ENCODE measurements at regions not wholly inside any gene's neighbourhood (a gene's known extent, or its start where the extent isn't known, plus 50 kb on each side); places are given as distances from the start of the nearest gene placed in this dataset.

DNA sequence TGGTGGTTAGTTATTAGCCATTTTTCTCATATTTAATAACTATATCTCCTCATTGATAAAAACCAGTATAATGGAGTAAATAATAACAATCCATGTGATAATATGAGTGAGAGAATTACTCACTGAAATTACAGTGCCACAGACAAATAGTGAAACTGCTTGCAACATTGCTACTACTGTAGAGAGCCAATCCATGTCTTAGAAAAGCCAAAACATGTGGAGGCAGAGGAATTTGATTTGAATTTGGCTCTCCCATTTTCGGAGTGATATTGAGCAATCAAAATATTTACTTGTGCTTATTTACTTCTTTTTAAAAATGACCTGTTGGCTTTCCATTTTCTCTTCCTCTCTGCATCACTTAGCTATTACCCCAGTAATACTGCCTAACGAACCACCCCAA is 288.3 kb upstream of the TCF4 start:
- DNase-seq (ENCODE audit: low spot score) = no peak

DNA sequence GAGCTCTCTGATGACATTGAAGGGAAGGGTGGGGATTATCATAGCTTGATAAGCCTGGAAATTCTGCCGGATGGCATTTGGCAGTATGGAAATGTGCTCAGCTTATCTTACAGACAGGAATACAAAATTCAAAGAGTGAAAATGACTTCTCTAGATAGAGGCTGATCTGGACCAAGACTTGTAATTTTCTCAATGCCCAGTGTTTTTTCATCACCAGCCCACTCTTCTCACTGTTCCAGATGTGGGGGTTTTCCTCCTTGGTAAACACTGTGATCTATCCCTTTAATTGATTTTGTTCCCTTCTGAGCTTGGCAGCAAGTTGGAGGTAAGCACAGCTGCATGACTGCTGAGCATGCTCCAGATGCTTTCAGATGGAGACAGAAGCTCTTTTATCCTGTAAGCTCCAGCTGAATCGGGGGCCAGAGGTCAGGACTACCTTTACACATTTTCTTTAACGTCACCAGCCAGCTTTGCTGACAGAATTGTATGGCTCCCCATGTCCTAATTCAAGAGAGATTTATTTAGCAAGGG is 287.4 kb upstream of the TCF4 start:
- DNase-seq (ENCODE audit: low spot score) = no peak

DNA sequence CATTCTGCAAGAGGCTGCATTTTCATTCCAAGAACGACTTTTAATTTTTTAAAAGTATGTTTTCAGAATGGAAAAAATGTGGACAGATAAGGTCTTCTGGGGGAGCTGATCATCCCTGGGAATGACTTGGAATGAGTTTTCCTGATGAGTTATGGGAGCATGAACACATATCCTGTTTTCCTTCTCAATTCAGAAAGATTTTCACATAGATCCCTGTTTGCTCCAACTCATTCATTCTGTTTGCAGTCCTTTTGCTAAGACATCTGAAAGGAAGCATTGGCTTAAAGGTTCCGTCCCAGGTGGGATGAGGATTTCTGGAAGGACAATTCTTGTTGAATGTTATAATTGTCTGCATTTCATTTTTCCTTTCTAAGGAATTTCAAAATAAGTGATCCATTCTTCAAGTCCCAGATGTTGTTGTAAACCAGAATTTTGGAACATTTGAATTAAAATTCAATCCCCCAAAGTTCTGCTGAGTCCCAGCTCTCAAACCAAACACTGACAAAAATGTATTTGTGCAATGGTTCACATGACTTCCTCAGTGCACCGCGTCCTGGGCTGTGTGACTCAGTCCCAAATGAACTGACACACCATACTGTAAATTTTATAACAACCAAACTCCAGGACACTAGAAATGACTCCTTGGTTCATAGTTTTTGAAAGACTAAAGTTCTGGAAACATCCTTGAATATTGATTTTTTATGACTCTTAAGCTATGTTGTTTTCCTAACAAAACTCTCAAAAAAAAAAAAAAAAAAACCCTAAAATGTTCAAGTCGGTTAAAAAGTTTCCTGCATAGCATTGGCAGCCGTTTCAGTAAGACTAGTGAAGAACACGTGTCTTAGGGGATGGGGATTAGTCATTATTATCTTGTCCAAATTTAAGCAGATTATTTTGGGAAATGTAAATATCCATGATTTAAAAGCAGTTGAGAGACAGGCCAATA is 281.8 kb upstream of the TCF4 start:
- DNase-seq (ENCODE audit: low spot score) = no peak

DNA sequence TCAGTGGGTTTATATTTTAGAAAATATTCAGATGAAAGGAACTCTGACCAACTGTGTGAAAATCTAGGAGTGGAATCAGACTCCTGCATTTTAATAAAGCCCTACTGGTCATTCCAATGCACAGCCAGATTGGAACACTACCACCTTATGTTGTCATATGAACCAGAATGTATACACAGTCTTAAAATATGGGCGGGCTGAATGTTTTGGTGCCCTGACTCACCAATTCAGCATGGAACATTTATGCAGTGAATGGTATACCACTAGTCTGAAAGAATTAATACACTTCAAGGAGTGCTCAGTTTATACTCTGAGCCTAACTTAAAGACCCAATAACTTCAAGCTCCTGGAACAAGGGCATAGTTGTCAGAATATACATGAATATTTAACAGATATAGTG is 280.9 kb upstream of the TCF4 start:
- DNase-seq (ENCODE audit: low spot score) = no peak

DNA sequence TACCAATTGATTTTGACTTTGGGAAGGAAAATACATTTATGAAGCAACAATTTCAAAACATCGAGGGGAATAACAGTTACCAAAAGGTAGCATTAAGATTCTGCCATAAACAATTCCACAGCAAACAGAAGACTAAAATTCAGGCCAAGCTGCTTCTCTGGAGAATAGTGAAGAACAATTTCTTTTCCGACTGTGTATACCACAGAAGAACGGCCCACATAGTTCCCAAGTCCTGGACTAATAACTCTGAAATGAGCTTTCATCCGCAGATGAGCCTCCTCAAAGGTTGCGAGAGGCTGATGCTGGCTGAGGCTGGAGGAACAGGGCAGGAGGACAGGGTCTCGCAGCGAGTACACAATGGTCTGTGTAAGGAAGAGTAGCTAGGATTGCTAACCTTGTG is 278.9 kb upstream of the TCF4 start:
- no peak for DNase-seq (ENCODE audit: low spot score)

DNA sequence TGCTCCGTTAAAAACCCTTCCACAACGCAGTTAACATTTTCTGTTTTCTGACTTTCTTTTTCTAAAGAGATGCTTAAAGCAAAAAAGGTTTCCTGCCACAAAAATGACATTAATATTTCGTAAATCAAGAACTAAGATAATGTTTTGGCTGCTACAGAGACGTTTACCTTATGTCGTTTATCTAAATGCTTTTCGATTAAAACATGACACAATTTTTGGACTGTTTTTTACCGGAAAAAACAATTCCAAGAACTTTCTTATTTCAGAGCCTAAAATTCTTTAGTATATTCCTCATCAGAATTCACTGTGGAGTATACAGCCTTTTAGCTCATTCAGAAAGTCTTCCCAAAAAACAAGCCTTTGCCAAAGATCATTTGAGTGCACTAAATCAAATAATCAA is 278.0 kb upstream of the TCF4 start:
- DNase-seq (ENCODE audit: low spot score) = no peak

DNA sequence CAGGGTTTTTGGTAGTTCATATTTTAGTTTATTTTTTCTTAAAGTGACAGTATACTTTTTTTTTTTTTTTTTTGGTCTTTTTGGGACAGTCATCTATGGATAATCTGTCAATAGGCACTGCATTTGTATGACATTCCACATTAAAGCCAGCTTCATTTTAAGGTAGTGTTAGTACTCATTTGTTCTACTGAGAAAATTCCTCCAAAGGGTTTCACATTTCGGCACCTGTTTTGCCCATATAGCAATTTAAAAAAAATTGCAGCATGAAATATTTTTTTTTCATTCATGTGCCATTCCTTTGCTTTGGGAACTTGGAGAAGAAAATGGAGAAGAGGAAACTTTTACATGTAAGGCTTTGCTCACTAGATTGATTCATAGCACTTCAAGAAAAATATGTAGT is 276.3 kb upstream of the TCF4 start:
- DNase-seq (ENCODE audit: low spot score) = no peak

DNA sequence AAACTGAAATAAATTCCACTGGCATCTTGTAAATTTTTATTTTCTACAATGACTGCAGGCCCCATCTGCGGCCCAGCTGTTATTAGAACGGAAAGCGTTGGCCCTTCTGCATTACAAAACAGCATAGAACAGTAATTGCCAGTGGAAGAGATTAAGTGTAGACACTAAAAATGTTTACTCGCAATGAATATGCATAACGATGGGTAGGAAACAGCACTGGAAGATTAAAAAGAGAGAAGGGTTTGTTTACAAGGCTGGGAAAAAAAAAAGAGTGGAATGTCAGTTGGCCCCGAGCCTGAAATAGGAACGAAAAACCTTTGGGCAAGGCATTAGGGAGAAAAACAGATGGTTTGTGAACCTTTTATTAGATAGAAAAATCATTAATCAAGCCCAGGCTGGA is 275.9 kb upstream of the TCF4 start:
- no peak for DNase-seq (ENCODE audit: low spot score)

DNA sequence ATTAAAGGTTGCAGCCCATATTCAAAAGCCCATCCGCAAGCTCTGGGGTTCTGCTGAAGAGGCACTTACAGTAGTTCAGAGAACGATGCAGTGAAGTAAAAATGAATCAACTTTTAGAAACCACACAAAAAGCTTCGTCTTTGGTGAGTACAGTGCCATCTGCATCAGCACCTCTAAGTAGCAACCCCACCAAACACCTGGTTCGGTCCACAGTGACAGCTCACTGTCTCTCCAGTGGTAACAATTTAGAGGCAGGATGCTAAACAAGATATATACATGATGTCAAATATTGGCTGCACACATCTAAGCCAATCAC is 275.4 kb upstream of the TCF4 start:
- no peak for DNase-seq (ENCODE audit: low spot score)

DNA sequence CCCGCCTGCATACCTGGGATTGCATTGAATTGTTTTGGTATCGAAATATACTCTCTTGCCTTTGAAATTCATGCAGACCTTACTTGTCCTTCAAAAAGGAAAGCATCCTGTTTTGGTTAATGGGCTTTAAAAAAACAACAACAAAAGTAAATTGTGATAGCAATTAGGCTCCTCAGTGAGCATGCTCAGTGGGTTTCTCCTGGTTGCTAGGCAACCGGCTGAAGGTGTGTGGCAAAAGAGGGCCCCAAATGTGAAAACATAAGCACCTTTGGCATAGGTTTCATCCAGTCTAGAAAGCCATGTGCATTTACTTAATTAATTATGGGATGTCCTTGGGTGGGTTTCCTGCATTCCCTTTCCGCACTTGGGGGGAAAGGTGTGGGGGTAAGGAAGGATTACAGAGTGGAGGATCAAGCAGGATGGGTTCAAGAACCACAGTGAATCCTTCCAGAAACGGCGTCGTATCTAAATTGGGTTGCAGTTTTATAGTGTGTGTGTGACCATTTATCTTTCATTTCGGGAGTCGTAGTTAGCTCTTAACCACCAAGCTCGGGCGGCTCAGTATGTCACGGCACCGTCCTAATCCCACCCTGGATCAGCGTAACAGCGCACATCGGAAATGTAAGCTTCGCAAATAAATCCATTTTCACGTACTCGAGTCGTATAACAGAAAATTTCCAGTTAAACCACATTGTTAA is 274.9 kb upstream of the TCF4 start:
- DNase-seq (ENCODE audit: low spot score) = no peak

DNA sequence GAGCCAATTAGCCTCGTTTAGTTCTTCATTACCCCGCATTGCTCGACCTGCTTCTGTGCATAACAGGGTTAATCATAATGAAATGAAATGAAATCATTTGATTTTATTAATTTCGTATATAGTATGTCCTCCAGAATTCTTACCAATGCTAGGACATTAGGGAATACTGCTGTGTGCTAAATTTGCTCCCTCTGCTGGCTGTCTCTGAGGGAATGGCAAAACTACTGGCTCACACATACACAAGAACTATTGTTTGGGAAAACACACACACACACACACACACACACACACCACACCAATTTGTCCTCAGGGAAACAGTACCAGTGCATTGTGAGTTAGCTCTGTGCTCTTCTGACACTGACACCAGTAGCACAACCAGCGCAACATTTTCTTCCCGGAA is 273.3 kb upstream of the TCF4 start:
- no peak for DNase-seq (ENCODE audit: low spot score)

DNA sequence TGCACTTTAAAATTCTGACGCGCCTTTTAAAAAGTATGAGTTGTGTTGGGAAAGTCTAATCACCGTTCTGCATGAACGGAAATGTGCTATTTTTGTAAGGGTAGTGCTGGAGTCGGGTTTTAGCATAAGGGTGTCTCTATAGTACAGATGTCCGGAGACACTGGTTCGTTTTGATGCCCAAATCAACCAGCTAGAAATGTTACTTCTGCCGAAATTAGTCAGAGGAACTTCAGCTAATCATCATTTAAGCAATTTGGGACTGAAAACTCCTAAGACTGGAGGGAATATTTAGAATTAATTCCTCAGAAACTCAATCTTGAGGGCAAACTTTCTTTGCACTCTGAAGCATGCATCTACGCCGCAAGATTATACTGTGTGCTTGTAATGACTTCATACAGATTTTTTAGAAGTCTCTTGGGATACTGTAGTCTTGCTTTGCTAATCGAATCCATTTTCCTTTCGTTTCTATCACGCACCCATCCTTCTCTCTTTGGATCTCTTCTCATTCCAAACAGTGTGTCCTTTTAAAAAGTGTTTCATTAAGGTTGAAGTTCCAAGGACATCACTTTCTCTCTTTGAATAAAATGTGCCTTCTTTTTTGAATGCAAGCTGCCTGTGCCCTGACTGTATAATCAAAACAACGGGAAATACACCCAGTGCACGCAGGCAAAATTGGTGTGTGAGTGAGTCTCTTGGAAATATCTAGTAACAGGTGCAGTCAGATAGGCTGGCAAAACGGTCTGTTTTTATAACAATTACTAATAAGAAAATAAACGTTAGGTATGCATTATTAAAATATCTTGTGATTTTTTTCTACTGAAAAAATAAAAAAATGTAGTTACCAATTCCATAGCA is 270.9 kb upstream of the TCF4 start:
- no peak for DNase-seq (ENCODE audit: low spot score)

DNA sequence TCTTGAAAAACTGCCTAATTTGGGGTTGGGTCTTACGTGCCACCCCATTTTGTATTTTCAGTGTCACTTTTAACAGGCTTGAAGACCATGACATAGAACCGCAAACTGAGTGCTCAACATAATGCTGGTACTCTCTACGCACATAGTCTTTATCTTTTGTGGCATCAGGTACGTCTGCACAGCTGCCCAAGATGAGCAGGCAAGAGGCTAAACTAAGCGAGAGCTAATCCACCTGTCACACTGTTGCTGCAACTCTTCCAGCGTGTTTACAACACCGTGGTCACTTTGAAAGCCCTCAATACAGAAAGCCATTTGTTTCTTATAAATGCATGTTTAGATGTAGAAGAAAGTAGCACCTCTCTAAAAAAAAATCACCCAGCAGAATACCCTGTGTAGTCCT is 270.0 kb upstream of the TCF4 start:
- no peak for DNase-seq (ENCODE audit: low spot score)

DNA sequence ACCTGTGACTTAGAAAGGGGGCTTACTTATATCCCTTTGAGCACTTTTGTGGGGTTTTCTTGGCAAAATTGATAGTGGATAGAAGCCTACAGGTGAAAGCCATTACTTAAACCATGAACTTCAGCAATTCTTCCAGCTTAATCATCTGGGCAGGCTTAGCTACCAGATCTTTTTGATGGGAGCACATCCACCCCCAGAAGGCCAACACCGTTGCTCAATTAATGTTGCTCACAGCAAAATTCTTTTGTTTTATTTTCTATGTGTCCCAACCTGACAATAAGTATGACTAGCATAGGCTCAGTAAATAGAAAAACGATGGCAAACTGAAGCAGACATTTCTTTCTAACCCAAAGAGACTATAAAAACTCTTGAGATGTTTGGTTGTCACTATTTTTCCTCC is 269.4 kb upstream of the TCF4 start:
- no peak for DNase-seq (ENCODE audit: low spot score)

DNA sequence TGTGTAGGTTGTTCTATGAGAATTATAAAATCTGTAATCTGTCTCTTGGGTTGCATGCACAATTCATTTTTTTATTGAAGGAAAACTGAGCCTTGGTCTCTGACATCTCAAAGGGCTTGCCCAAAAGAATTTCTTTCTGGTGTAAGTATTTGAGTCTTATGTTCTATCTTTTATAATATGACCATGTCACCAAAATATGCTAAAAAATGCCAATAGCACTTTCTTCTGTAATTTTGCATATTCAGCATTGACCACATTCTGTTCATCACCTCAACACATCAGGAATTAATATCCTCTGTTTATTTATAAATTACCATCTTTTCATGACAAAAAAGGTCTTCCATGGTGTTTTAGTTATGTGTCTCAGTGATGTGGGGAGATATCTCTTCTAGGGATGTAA is 268.7 kb upstream of the TCF4 start:
- no peak for DNase-seq (ENCODE audit: low spot score)

DNA sequence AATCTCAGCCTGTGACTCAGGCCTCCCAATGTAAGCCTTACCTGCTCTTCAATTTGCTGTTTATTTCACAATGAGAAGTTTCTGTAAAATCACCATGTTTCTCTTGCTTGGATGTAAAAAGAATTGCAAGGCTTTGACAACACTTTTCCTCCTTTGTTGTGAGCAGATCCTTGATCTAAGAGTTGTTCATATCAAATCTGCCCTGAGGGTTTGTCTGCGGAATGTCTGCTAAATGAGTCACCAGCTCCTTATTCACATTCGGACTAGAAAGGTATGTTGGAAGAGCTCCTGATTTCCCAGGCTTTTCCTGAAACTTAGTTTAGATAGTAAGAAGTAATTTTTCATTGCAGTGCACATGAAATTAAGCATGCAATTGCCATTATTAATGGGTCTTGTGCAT is 268.2 kb upstream of the TCF4 start:
- DNase-seq (ENCODE audit: low spot score) = no peak

DNA sequence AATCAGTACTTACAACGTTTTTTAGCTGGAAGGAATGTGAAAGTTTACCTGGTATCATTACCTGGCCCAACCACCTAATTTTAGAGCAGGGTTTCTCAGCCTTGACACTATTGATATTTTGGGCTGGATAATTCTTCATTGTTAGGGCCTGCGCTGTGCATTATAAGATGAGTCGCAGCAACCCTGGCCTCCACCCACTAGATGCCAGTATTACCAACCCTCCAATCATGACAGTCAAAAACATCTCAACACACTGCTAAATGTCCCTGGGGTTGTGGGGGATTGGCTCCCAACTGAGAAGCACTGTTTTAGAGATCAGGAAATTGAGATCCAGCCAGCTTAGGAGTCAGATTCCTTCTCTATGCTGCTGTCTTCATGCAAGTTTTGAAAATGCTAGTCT is 265.3 kb upstream of the TCF4 start:
- DNase-seq (ENCODE audit: low spot score) = no peak

DNA sequence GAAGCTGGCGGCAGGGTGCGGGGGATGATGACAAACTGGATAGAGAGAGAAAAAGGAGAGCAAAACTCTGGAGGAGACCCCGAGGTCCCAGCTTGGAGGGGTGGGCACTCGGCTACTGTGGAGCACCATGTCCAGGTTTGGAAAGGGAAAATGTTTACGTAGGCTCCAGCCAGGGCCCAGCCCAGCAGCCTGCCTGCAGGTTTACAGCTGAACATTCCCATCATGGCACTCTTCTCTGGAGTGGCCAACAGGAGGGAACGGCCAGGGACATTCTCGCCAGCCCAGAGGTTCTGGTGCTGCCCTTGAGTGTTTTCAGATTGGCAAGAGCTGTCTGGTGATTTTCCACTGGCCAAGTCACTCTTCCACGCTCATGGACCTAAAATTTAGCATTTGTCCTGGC is 262.9 kb upstream of the TCF4 start:
- no peak for DNase-seq (ENCODE audit: low spot score)

DNA sequence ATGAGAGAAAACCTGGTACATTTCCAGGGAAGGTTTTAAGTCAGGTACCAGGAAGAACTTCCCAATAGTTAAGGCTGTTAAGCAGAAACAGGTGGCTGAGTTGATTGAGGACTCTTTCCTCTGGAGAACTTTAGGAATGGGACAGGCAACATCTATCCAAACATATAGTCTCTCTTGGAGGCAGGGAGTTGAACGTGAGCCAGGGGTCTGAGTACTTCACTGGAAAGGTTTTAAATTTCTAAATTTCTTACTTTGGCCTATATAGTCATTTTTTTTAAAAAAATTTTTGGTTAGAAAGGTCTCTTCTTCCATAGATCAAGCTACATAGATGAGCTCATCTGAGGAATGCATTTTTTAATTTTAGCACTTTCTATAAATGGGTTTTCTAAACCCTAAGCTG is 261.4 kb upstream of the TCF4 start:
- no peak for DNase-seq (ENCODE audit: low spot score)

DNA sequence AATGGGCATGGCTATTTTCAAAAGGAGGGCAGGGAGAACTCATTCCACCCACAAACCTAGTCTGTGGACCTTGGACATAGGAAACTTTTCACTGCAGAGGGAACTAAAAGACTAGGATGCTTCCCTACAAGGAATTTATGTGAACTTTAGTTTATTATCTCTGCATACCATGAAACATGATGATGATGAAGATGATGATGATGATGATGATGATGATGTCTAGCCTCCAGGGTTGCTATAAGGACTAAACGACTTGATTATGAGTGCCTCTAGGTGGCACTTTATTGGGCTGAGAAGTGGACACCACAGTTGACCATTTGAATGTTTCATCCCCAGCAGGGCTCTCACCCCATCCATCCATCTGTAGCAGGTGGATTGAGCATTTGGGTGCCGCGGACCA is 260.0 kb upstream of the TCF4 start:
- no peak for DNase-seq (ENCODE audit: low spot score)

DNA sequence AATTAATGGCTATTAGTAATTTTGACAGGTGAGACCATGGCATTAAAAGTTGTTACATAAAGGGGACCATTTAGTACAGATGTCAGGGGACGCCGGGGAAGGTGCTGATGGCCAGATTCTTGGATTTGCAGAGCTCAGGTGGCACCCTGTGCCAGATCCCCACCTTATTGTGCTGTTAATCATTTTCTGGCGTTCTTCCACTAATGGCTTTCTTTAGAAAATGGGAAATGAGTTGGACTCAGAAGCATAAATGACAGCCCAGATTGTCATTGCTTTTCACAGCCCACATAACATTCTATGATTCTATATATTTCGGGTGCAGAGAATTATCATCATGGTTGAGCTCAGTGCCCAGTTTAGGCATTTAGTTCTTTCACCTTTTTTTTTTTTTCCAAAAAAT is 257.2 kb upstream of the TCF4 start:
- no peak for DNase-seq (ENCODE audit: low spot score)

DNA sequence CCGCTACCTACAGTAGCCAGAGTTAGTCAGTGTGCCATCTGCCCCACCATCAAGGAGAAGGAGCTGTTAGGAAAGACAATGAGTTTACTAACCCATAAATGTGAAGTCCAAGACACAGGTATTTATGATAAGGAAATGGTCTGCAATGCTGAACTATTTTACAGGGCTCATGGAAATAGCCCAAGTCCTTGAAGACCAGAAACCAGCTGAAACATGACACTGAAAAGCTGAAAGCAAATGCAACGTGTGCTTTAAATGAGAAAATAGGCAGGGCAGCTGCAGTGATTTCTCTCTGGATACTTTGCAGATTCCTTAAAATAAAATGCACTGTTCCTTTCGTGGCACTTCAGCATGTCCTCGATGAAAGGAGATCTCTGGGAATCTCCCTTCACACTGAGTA is 256.4 kb upstream of the TCF4 start:
- DNase-seq (ENCODE audit: low spot score) = no peak

DNA sequence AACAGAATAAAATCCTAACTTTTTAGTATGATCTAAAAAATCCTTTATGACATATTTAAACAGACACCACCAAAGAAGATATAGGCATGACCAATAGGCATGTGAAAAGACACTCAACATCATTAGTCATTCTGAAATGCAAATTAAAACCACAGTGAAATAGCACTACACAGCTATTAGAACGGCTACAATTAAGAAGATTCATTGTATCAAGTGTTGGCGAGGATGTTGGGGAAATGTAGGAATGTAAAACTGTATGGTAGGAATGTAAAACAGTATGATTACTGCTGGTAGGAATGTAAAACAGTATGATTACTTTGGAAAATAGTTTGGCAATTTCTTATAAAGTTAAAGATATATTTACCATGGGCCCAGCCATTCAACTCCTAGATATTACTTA is 253.3 kb upstream of the TCF4 start:
- DNase-seq (ENCODE audit: low spot score) = no peak
